Large intestine (tissue), 3 donors: ENCODE measurements at regions not wholly inside any gene's neighbourhood (a gene's known extent, or its start where the extent isn't known, plus 50 kb on each side); places are given as distances from the start of the nearest gene placed in this dataset.

Experiments used
- DNase-seq, 2 donors: peaks; one replicate each; pipeline versions ENCODE4 v3.0.0 to v3.0.0-alpha.2; 2013
- H3K27ac ChIP-seq: one replicate; pipeline ENCODE4 v1.5.1; 2013; ENCODE audit warnings: low read length
- H3K27me3 ChIP-seq: 2 replicates; pipeline ENCODE4 v1.6.1; 2013; ENCODE audit warnings: low read length; ENCODE audit not compliant: control insufficient read depth, insufficient read depth
- H3K36me3 ChIP-seq: 2 replicates; pipeline ENCODE4 v1.6.1; 2013; ENCODE audit warnings: low read length; ENCODE audit not compliant: control insufficient read depth, insufficient read depth
- H3K4me1 ChIP-seq: one replicate; pipeline ENCODE4 v1.6.1; 2013; ENCODE audit warnings: low read length; ENCODE audit not compliant: control insufficient read depth, insufficient read depth
- H3K4me3 ChIP-seq: one replicate; pipeline ENCODE4 v1.5.1; 2013; ENCODE audit warnings: low read length
- H3K9me3 ChIP-seq: one replicate; pipeline ENCODE4 v1.6.1; 2013; ENCODE audit warnings: mild to moderate bottlenecking, low read depth, low read length, moderate library complexity; ENCODE audit not compliant: control insufficient read depth
- WGBS: methylation state at CpG from one replicate; pipeline ENCODE4 v1.1.5; 2013; ENCODE audit warnings: low lambda C conversion rate; ENCODE audit not compliant: insufficient coverage; 5-methylcytosine and 5-hydroxymethylcytosine counted together

GRCh38 chr13:107830804-107831203 is 384.5 kb downstream of the LIG4 start:
- no peak overlapping the region for H3K4me3 ChIP-seq
- H3K27me3 ChIP-seq: no peaks in the 10 kb centered on the region
- H3K36me3 ChIP-seq: no peaks in the 10 kb centered on the region
- no peaks in the 10 kb centered on the region for H3K9me3 ChIP-seq
- no peak for DNase-seq
- no peaks in the 10 kb centered on the region for H3K4me1 ChIP-seq
- WGBS: no CpG with 5 or more reads among the region's 3 CpGs
- H3K27ac ChIP-seq: no peak overlapping the region

GRCh38 chr13:107827840-107828549 is 387.3 kb downstream of the LIG4 start:
- Histone ChIP-seq H3K4me1 (no peaks in the 10 kb centered on the region), H3K27me3 (no peaks in the 10 kb centered on the region), H3K27ac (no peak overlapping the region), H3K4me3 (no peak overlapping the region), H3K9me3 (no peaks in the 10 kb centered on the region), H3K36me3 (no peaks in the 10 kb centered on the region)
- no peak for DNase-seq
- WGBS: 92% methylated on average over 7 of the region's 11 CpGs

- no CpG with 5 or more reads among the region's 7 CpGs for WGBS
- Histone ChIP-seq H3K27ac (no peak overlapping the region), H3K36me3 (no peaks in the 10 kb centered on the region), H3K4me1 (no peaks in the 10 kb centered on the region), H3K27me3 (no peaks in the 10 kb centered on the region), H3K9me3 (no peaks in the 10 kb centered on the region), H3K4me3 (no peak overlapping the region)
- no peak for DNase-seq
Measured at GRCh38 chr13:107824635-107825034, 390.7 kb downstream of the LIG4 start.

DNA sequence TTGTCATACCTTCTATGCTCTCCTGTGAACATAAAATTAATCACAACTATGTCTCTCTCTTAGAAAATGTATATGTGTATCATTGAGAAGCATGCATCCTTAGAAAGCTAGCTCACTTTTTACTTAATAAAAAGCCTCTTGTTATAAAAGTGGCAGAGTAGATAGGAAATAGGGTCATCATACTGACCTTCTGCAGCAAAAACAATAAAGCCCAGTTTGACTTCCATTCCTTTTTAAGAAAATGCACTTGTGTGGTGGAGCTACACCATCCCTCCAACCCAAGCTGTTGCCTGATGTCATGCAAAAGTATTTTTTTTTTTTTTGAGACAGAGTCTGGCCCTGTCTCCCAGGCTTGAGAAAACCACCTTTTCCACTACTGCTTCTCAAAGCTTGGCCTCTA is 393.3 kb downstream of the LIG4 start:
- H3K4me1 ChIP-seq: no peaks in the 10 kb centered on the region
- H3K9me3 ChIP-seq: no peaks in the 10 kb centered on the region
- DNase-seq: no peak
- H3K36me3 ChIP-seq: no peaks in the 10 kb centered on the region
- no peak overlapping the region for H3K27ac ChIP-seq
- no peaks in the 10 kb centered on the region for H3K27me3 ChIP-seq
- H3K4me3 ChIP-seq: no peak overlapping the region

GRCh38 chr13:107821492-107821891 is 393.8 kb downstream of the LIG4 start:
- no peak overlapping the region for H3K27ac ChIP-seq
- no peaks in the 10 kb centered on the region for H3K4me1 ChIP-seq
- no peak overlapping the region for H3K4me3 ChIP-seq
- H3K9me3 ChIP-seq: no peaks in the 10 kb centered on the region
- no CpG with 5 or more reads among the region's 2 CpGs for WGBS
- no peaks in the 10 kb centered on the region for H3K36me3 ChIP-seq
- DNase-seq: no peak
- H3K27me3 ChIP-seq: no peaks in the 10 kb centered on the region

GRCh38 chr13:107819071-107819470 is 396.3 kb downstream of the LIG4 start:
- 80% methylated on average over 2 of the region's 2 CpGs for WGBS

DNA sequence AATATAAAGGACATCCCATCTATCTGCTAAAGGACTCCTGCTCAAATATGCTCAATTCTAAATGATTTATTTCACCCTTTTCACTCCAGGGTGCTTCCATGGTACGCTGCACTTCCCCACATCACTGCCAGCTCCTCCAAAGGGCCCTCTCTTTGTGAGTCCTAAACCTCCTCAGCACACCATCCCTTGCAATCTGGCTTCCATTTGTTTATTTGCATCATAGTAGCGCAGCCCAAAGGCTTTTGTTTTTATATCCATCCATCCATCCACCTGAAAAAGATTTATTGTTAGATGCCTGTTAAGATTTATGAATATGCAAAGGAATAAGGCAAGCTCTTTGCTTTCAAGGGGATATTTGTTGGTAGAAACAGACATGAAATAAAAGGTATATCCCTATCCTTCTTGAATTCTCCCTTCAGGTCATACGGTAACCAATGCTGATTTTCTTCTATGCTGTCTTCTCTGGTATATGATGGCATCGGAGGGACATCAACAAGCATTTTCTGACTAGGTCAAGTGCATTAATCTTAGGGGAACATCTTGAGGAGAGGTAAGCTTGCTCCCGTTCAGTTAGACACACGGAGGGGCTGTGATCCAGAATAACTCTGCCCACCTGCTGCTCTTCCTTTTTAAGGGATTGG is 397.6 kb downstream of the LIG4 start:
- Histone ChIP-seq H3K36me3 (no peaks in the 10 kb centered on the region), H3K27me3 (no peaks in the 10 kb centered on the region), H3K4me3 (no peak overlapping the region), H3K9me3 (no peaks in the 10 kb centered on the region), H3K27ac (no peak overlapping the region), H3K4me1 (no peaks in the 10 kb centered on the region)
- WGBS: 33% methylated on average over 1 of the region's 6 CpGs
- DNase-seq: no peak

More at GRCh38 chr13:107819071-107819470, 396.3 kb downstream of the LIG4 start:
- DNase-seq: no peak
- Histone ChIP-seq H3K9me3 (no peaks in the 10 kb centered on the region), H3K36me3 (no peaks in the 10 kb centered on the region), H3K27ac (no peak overlapping the region), H3K27me3 (no peaks in the 10 kb centered on the region), H3K4me1 (no peaks in the 10 kb centered on the region), H3K4me3 (no peak overlapping the region)

GRCh38 chr13:107812014-107812412 is 403.3 kb downstream of the LIG4 start:
- no peak for DNase-seq
- Histone ChIP-seq H3K9me3 (no peaks in the 10 kb centered on the region), H3K4me3 (no peak overlapping the region), H3K36me3 (no peaks in the 10 kb centered on the region), H3K27ac (no peak overlapping the region), H3K27me3 (no peaks in the 10 kb centered on the region), H3K4me1 (no peaks in the 10 kb centered on the region)

- no peak overlapping the region for H3K27ac ChIP-seq
- no CpG with 5 or more reads among the region's 2 CpGs for whole genome bisulfite sequencing
- no peaks in the 10 kb centered on the region for H3K36me3 ChIP-seq
- H3K4me1 ChIP-seq: no peaks in the 10 kb centered on the region
- H3K9me3 ChIP-seq: no peaks in the 10 kb centered on the region
- no peak overlapping the region for H3K4me3 ChIP-seq
- H3K27me3 ChIP-seq: no peaks in the 10 kb centered on the region
- no peak for DNase-seq
Measured at GRCh38 chr13:107811233-107812013, 403.9 kb downstream of the LIG4 start.

DNA sequence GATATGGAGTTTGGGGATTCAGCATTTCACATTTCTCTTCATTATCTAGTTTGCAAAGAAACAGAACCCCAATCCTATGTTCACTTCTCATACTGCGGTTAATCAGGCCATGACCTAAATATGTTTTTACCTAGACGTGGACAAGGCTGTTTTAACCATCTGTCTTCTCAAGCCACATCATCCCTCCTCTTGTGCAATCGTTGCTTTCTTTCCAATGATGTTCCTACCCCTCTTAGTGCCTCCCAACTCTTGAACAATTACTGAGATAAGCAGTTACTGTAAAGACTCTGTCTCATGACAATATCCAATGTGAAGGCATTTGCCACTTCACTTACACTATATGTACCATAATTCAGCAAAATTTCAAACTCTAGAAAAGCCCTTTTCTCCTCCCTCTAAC is 406.2 kb downstream of the LIG4 start:
- no peaks in the 10 kb centered on the region for H3K27me3 ChIP-seq
- H3K9me3 ChIP-seq: no peaks in the 10 kb centered on the region
- no peak overlapping the region for H3K4me3 ChIP-seq
- no peaks in the 10 kb centered on the region for H3K4me1 ChIP-seq
- no peaks in the 10 kb centered on the region for H3K36me3 ChIP-seq
- WGBS: 83% methylated on average over 2 of the region's 3 CpGs
- DNase-seq: no peak
- no peak overlapping the region for H3K27ac ChIP-seq
